Cardiac fibroblast (primary cell): ENCODE measurements at regions not wholly inside any gene's neighbourhood (a gene's known extent, or its start where the extent isn't known, plus 50 kb on each side); places are given as distances from the start of the nearest gene placed in this dataset.
"Not testable (repeated sequence)": the region's sequence is repeated elsewhere in the genome, so short reads cannot be mapped to it uniquely, and the experiment has no call there.

Experiments used
- DNase-seq, 2 donors: peaks; one replicate each; pipeline versions ENCODE4 v3.0.0 to v3.0.0-alpha.2; 2010; ENCODE audit warnings: low read depth in 2 of 2
- H3K4me3 ChIP-seq, 2 donors: replicated peaks in 1 of 2; 1 replicate in 1 of 2; 2 replicates in 1 of 2; pipeline ENCODE4 v1.5.1; 2011; ENCODE audit warnings: low read depth in 2 of 2, low read length in 2 of 2, mild to moderate bottlenecking in 2 of 2, moderate library complexity in 1 of 2
- TF ChIP-seq, protein P1 (sequence below): IDR thresholded peaks from one replicate; pipeline ENCODE4 v1.5.1; 2011; ENCODE audit warnings: low read depth, mild to moderate bottlenecking, low read length, inconsistent platforms

DNA sequence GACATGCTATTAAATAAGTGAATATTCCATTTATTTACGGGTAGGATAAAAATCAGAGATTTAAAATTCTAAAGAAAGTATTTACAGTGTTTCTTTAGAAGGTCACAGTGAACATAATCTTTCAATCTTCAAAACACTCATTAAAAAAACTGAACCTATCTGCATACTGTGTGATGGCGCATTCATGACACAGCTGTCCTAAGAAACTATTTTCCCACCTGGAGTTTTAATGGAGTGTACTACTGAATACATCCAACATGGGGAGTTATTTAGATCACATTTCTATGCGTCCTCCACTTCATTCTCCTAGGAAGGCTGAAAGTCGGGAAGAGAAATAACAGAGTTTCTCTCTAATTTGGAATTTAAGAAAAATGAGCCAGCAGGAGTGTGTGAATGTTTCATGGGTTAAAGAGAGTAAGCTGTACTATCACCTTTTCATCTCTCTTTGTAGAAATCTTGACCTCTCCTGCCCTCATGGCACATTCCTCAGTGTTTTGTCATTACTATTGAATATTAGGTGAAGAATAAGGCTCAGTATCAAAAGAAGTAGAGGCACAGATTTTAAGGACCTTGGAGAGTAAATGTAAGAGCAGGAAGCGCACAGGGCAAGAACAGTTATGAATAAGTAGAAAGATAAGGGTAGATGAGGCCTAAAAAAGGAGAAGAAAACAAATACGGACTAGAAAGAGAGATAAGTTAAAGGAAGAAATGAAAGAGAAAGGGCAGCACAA lies 551.2 kb upstream of the TUSC1 start:
- TF ChIP-seq, protein P1, sequence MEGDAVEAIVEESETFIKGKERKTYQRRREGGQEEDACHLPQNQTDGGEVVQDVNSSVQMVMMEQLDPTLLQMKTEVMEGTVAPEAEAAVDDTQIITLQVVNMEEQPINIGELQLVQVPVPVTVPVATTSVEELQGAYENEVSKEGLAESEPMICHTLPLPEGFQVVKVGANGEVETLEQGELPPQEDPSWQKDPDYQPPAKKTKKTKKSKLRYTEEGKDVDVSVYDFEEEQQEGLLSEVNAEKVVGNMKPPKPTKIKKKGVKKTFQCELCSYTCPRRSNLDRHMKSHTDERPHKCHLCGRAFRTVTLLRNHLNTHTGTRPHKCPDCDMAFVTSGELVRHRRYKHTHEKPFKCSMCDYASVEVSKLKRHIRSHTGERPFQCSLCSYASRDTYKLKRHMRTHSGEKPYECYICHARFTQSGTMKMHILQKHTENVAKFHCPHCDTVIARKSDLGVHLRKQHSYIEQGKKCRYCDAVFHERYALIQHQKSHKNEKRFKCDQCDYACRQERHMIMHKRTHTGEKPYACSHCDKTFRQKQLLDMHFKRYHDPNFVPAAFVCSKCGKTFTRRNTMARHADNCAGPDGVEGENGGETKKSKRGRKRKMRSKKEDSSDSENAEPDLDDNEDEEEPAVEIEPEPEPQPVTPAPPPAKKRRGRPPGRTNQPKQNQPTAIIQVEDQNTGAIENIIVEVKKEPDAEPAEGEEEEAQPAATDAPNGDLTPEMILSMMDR, result no peak
- no peak for DNase-seq
- H3K4me3 ChIP-seq, result no peak overlapping the region

DNA sequence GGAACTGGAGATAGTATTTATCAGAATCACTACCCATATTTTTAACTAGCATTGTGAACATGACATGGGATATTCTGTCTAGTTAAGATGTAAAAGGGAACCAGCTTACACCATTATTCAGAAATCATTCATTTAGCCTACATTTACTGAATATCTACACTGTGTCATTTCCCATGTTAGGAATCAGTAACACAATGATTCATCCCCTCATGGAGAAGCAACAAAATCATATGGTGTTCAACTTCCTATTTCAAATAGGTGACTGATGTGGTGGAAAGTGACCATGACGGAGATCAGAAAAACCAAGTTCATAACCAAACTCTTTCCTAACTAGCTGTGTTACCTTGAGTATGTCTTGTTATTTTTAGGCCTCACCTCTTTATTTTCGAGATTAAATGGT lies 550.0 kb upstream of the TUSC1 start:
- H3K4me3 ChIP-seq, result no peak overlapping the region
- TF ChIP-seq, protein P1, result no peak
- no peak for DNase-seq

DNA sequence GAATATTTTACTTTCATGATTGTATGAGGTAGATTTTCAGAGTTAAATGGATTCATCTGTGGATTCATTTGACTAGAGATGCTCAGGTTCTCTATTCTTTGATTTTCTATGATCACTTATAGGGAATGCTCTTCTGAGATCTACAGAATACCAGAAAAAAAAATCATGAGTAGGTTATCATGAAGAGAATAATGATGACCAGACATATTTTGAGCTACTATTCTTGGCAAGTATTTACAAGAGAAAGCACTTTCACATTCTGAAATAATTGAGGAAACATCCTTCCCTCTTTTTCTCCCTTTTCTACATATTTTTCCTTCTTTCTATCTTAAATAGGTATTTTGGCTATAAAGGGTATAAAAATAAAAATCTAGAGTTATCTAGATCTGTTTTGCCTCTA lies 543.0 kb upstream of the TUSC1 start:
- no peak overlapping the region for H3K4me3 ChIP-seq
- no peak for DNase-seq
- TF ChIP-seq, protein P1, result no peak

DNA sequence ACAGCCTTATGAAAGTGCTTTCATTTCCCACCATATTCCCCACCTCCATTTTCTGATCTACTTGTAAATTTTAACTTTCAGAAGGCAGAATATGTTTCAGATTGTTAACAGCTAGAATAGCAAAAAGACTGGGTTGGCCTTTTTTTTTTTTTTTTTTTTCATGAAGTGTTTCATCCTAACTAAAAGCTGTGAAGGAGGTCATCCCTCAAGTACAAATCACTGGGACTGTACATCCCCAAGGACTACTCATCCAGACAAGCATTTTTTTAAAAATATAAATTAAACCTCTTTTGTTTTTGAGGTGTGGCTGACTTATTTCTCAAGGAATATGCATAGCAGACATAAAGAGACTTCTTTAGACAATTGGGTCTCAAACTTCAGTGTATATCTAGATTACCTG lies 542.1 kb upstream of the TUSC1 start:
- TF ChIP-seq, protein P1, result no peak
- no peak for DNase-seq
- no peak overlapping the region for H3K4me3 ChIP-seq

DNA sequence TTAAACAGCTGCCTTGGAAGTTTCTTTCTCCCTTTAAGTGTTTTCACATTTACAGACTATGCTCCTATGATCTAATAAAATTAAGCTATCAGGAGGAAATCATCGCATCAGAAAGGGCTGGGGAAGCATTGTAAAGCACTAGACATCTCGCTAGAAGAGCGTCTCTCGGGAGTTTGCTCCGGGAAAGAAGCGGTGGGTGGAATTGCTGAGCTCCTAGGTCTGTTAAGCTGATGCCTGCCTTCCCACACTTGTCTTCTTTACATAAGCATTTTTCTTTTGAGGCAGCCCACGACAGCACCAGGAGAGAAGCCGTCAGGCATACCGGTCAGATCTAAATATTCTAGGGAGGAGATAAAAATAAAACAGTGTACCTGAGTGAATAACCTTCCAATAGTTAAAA lies 541.7 kb upstream of the TUSC1 start:
- no peak overlapping the region for H3K4me3 ChIP-seq
- TF ChIP-seq, protein P1, result no peak
- DNase-seq, result no peak

DNA sequence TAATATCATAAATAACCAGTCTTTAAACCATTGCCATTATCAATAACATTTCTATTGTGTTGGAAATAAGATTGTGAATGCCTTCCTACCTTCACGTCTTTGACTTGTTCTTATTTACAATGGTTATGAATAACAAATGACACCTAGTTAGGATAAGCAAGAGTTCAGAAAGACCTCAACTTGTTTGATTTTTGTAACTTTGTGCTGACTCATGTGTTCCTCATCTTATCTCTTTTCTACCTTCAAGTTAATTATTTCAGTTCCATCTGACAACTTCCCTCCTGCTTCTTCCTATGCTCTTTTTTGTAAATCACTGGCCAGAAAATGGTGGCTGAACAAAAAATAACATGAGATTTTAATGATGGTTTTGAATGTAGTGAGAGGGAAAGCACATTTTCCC lies 538.5 kb upstream of the TUSC1 start:
- DNase-seq, result no peak
- H3K4me3 ChIP-seq, result no peak overlapping the region
- TF ChIP-seq, protein P1, result no peak

DNA sequence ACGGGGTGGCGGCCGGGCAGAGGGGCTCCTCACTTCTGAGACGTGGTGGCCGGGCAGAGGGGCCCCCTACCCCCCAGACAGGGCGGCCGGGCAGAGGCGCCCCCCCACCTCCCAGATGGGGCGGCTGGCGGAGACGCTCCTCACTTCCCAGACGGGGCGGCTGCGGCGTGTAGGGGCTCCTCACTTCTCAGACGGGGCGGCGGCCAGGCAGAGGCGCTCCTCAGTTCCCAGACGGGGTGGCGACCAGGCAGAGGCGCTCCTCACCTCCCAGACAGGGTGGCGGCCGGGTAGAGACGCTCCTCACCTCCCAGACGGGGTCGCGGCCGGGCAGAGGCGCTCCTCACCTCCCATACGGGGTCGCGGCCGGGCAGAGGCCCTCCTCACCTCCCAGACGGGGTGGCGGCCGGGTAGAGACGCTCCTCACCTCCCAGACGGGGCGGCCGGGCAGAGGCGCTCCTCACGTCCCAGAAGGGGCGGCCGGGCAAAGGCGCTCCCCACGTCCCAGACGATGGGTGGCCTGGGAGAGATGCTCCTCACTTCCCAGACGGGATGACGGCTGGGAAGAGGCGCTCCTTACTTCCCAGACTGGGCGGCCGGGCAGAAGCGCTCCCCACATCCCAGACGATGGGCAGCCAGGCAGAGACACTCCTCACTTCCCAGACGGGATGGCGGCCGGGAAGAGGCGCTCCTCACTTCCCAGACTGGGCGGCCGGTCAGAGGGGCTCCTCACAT lies 536.6 kb upstream of the TUSC1 start:
- H3K4me3 ChIP-seq, DNase-seq: not testable (repeated sequence)
